ENCODE measurements at regions not wholly inside any gene's neighbourhood (a gene's known extent, or its start where the extent isn't known, plus 50 kb on each side); places are given as distances from the start of the nearest gene placed in this dataset.

DNA sequence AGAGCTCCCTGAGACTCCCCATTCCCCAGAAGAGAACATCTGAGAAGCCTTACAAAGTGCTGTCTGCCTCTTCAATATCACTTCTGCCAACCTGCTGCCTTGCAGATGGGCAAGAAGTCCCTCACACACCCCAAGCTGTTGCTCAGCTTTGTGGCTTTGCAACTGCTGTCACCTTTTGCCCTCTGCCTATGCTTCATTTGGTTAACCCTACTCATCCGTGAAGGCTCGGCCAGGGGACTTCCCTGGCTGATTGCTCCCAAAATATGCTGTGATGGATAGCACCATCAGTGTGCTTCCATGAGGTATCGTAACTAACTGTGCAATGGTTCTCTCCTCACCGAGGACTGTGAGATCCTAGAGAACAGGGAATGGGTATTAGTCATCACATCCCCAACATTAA is 88.9 kb upstream of the CYP1B1 start:
- no peak overlapping the region for H2AFZ ChIP-seq (ENCODE audit: low read depth, low read length)
- no peak overlapping the region for H3K4me2 ChIP-seq (ENCODE audit: low read length)
- TF ChIP-seq EZH2 (IDR thresholded peaks at IDR 0.05; ENCODE audit: borderline replicate concordance, insufficient read depth, low read length, poor library complexity, severe bottlenecking) = no peak
- TF ChIP-seq SMC3 (conservative IDR thresholded peaks at IDR 0.05; ENCODE audit: poor library complexity) = no peak
- TF ChIP-seq POLR2AphosphoS5 (IDR thresholded peaks at IDR 0.05) = no peak
- no peak for TF ChIP-seq EP300 (conservative IDR thresholded peaks at IDR 0.05; ENCODE audit: poor library complexity, severe bottlenecking)
- TF ChIP-seq, protein P1, sequence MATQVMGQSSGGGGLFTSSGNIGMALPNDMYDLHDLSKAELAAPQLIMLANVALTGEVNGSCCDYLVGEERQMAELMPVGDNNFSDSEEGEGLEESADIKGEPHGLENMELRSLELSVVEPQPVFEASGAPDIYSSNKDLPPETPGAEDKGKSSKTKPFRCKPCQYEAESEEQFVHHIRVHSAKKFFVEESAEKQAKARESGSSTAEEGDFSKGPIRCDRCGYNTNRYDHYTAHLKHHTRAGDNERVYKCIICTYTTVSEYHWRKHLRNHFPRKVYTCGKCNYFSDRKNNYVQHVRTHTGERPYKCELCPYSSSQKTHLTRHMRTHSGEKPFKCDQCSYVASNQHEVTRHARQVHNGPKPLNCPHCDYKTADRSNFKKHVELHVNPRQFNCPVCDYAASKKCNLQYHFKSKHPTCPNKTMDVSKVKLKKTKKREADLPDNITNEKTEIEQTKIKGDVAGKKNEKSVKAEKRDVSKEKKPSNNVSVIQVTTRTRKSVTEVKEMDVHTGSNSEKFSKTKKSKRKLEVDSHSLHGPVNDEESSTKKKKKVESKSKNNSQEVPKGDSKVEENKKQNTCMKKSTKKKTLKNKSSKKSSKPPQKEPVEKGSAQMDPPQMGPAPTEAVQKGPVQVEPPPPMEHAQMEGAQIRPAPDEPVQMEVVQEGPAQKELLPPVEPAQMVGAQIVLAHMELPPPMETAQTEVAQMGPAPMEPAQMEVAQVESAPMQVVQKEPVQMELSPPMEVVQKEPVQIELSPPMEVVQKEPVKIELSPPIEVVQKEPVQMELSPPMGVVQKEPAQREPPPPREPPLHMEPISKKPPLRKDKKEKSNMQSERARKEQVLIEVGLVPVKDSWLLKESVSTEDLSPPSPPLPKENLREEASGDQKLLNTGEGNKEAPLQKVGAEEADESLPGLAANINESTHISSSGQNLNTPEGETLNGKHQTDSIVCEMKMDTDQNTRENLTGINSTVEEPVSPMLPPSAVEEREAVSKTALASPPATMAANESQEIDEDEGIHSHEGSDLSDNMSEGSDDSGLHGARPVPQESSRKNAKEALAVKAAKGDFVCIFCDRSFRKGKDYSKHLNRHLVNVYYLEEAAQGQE (IDR thresholded peaks at IDR 0.05; ENCODE audit: borderline replicate concordance) = no peak
- TF ChIP-seq TAF1 (IDR thresholded peaks at IDR 0.05; ENCODE audit: low read depth) = no peak
- TF ChIP-seq, protein P2, sequence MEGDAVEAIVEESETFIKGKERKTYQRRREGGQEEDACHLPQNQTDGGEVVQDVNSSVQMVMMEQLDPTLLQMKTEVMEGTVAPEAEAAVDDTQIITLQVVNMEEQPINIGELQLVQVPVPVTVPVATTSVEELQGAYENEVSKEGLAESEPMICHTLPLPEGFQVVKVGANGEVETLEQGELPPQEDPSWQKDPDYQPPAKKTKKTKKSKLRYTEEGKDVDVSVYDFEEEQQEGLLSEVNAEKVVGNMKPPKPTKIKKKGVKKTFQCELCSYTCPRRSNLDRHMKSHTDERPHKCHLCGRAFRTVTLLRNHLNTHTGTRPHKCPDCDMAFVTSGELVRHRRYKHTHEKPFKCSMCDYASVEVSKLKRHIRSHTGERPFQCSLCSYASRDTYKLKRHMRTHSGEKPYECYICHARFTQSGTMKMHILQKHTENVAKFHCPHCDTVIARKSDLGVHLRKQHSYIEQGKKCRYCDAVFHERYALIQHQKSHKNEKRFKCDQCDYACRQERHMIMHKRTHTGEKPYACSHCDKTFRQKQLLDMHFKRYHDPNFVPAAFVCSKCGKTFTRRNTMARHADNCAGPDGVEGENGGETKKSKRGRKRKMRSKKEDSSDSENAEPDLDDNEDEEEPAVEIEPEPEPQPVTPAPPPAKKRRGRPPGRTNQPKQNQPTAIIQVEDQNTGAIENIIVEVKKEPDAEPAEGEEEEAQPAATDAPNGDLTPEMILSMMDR (IDR thresholded peaks at IDR 0.05; ENCODE audit: poor library complexity, severe bottlenecking) = no peak
- no peak for TF ChIP-seq MXI1 (conservative IDR thresholded peaks at IDR 0.05; ENCODE audit: poor library complexity, severe bottlenecking)
- TF ChIP-seq RAD21 (conservative IDR thresholded peaks at IDR 0.05) = no peak
- no peak overlapping the region for H3K27ac ChIP-seq (ENCODE audit: low read length)
- H3K36me3 ChIP-seq (ENCODE audit: insufficient read depth, low read length) = no peaks in the 10 kb centered on the region
- H3K9me3 ChIP-seq (ENCODE audit: low read length) = no peaks in the 10 kb centered on the region
- H3K79me2 ChIP-seq (replicated peaks; ENCODE audit: insufficient read depth, low read length) = no peaks in the 10 kb centered on the region
- no peaks in the 10 kb centered on the region for H3K9me2 ChIP-seq (ENCODE audit: insufficient read depth, low read length)
- no peak overlapping the region for H3K4me3 ChIP-seq (ENCODE audit: low read length)
- H3K27me3 ChIP-seq (ENCODE audit: insufficient read depth, low read depth, low read length) = no peaks in the 10 kb centered on the region
- H3K9ac ChIP-seq (ENCODE audit: low read length) = no peak overlapping the region
- no peaks in the 10 kb centered on the region for H4K20me1 ChIP-seq (ENCODE audit: insufficient read depth)
- H3F3A ChIP-seq (ENCODE audit: insufficient read depth, low read length, poor library complexity, severe bottlenecking) = no peaks in the 10 kb centered on the region

DNA sequence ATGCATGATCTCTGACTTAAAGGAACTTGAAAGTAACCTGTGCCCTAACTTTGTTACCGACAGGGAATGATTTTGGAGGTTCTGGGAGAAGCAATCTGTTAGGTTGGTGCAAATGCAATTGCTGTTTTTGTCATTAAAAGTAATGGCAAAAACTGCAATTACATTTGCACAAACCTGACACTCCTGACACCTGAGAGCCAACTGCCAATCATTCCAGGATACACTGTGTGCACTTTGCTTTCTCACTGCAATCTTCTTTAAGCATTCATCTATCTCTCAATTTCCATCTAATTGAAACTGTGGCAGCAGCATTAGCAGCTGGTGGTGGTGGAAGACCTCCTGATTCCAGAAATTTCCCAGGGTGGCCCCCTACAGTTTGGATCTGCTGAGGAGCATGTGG is 87.6 kb upstream of the CYP1B1 start:
- Histone ChIP-seq H3K27ac (ENCODE audit: low read length) (no peak overlapping the region), H4K20me1 (ENCODE audit: insufficient read depth) (no peaks in the 10 kb centered on the region), H3K36me3 (ENCODE audit: insufficient read depth, low read length) (no peaks in the 10 kb centered on the region), H3K4me2 (ENCODE audit: low read length) (no peak overlapping the region), H3F3A (ENCODE audit: insufficient read depth, low read length, poor library complexity, severe bottlenecking) (no peaks in the 10 kb centered on the region), H3K9me2 (ENCODE audit: insufficient read depth, low read length) (no peaks in the 10 kb centered on the region), H3K4me3 (ENCODE audit: low read length) (peak overlapping the region; percentile 28), H3K9ac (ENCODE audit: low read length) (no peak overlapping the region), H2AFZ (ENCODE audit: low read depth, low read length) (no peak overlapping the region), H3K9me3 (ENCODE audit: low read length) (no peaks in the 10 kb centered on the region), H3K79me2 (replicated peaks; ENCODE audit: insufficient read depth, low read length) (no peaks in the 10 kb centered on the region), H3K27me3 (ENCODE audit: insufficient read depth, low read depth, low read length) (no peaks in the 10 kb centered on the region)
- TF ChIP-seq RAD21 (conservative IDR thresholded peaks at IDR 0.05) (no peak), POLR2AphosphoS5 (IDR thresholded peaks at IDR 0.05) (peak; percentile 50), EP300 (conservative IDR thresholded peaks at IDR 0.05; ENCODE audit: poor library complexity, severe bottlenecking) (peak; percentile 91), EZH2 (IDR thresholded peaks at IDR 0.05; ENCODE audit: borderline replicate concordance, insufficient read depth, low read length, poor library complexity, severe bottlenecking) (no peak)
- TF ChIP-seq, protein P2 (IDR thresholded peaks at IDR 0.05; ENCODE audit: poor library complexity, severe bottlenecking) = peak; percentile 25
